GM21360 (cell line): ENCODE measurements at regions not wholly inside any gene's neighbourhood (a gene's known extent, or its start where the extent isn't known, plus 50 kb on each side); places are given as distances from the start of the nearest gene placed in this dataset.
"Not testable (repeated sequence)": the region's sequence is repeated elsewhere in the genome, so short reads cannot be mapped to it uniquely, and the experiment has no call there.

ENCODE experiments used
- ATAC-seq: cut with Tn5 transposase; IDR thresholded peaks from one replicate; pipeline ENCODE4 v1.9.1; 2021; ENCODE audit warnings: mild to moderate bottlenecking, moderate library complexity; ENCODE audit not compliant: unreplicated experiment

DNA sequence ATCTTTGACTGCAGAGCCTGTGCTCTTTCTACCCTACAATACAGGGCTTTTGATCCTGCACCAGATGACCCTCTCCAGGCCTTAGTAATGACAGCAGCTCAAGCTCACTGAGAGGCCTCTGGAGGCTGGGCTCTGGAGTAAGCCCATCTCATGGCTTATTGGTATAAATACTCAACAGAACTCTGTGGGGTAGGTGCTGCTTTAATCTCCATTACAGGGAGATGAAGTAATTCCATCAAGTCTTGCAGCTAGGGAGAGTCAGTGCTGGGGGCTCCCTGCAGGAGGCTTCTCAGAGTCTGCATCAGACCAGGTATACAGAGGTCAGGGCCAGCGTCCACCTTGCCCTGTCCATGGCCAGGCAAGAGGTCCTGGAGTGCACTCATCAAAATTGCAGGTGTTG is 89.2 kb upstream of the SLC6A11 start:
- no peak for ATAC-seq

DNA sequence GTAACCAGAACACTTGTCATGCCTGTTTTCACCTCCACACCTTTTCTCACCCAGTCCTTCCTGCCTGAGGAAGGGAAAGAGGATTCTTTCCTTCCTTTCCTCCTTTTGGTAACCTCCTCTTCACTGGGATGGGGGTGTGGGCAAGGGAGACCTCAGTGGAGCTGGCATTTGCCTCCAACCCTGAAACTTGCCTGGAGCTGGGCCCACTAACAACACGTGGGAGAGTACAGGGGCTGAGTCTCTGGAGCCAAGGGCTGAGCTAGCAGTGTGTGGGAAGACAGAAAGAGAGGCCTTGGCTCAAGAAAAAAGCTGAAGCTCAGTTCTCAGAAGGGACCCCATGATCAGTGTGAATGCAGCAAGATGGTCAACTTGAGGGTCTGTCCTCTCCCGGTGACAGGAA is 86.6 kb upstream of the SLC6A11 start:
- no peak for ATAC-seq

DNA sequence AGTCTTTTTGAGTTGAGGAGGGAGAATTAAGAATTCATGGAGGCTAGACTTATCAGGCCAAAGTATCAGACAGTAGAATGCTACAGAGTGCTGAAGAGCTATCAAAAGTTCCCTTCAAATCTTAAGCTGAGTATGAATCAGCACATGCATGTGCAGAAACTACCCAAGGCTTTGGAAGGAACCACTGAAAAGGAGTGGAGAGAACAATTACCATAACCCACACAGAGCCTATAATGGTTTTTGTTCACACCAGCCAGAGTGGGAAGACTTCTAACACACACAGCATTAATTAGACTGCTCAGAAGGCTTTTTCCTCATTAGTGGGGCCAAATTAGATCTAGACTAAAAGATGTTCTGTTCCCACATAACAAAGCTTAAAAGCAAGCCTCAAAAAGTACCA is 83.7 kb upstream of the SLC6A11 start:
- ATAC-seq, result no peak

DNA sequence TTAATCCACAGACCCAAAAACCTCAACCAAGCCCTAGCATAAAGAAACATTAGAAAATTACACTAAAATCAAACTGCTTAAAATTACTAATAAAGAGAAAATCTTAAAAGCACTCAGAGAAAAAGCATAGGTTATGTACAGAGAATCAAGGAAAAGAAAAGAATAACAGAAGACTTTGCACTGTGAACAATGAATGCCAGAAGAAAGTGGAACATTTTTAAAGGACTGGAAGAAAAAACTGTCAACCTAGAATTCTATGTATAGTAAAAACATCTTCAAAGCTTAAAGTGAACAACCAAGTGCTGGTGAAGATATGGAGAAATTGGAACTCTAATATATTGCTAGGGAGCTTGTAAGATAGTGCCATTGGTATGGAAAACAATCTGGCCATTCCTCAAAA is 82.7 kb upstream of the SLC6A11 start:
- ATAC-seq, result no peak

DNA sequence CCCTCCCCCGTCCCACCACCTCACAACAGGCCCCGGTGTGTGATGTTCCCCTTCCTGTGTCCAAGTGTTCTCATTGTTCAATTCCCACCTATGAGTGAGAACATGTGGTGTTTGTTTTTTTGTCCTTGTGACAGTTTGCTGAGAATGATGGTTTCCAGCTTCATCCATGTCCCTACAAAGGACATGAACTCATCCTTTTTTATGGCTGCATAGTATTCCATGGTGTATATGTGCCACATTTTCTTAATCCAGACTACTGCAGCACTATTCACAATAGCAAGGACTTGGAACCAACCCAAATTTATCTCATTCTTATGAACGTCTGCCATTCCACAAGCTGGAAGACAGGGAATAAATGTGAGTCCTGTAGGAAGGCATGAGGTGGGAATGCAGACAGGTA is 79.6 kb upstream of the SLC6A11 start:
- ATAC-seq, result not testable (repeated sequence)

DNA sequence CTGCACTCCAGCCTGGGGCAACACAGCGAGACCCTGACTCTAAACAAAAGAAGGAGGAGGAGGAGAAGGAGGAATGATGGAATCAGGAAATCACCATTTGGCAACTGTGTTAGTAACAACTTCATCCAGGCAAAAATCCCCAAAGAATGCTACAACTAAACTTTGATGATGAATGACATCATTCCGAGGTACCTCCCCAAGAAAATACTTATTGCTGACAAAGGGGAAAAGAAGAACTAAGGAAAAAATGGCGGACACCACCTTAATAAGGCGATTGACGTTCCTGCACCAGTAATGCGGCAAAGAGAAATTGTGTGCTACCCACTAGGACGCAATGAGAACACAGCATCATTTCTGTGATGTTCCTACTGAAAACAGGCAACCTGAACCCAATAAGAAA is 78.2 kb upstream of the SLC6A11 start:
- ATAC-seq, result no peak

DNA sequence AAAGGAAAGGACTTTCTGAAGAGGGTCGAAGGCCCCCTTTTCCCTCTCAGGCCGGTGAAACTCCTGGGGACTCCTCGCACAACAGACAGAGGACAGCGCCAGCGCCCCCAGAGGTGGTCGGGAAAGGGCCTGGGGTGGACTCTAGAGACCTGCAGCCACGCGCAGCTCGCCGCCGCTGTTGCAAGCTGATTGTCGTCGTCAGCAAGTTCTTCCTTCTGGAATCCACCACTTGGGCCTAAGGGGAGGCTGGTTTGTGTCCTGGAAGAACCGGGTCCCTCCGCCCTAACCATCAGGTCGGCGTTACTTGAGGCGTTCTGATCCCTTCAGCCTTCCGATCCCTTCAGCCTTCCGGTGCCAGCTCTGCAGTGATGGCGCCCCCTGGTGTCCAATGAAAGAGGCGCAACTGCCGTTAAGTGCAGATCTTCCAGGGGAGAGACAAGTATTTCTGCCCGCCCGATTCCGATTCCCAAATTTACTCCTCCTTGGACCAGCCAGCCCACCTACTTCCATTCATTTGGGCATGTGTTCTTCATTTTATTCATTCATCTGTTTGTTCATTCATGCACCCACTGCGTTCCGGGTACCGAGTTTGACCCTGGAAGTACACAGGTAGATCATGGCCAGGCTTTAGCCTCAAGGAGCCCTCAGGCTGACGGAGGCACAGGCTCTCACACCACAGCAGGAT is 77.2 kb upstream of the SLC6A11 start:
- ATAC-seq, result peak; percentile 52

DNA sequence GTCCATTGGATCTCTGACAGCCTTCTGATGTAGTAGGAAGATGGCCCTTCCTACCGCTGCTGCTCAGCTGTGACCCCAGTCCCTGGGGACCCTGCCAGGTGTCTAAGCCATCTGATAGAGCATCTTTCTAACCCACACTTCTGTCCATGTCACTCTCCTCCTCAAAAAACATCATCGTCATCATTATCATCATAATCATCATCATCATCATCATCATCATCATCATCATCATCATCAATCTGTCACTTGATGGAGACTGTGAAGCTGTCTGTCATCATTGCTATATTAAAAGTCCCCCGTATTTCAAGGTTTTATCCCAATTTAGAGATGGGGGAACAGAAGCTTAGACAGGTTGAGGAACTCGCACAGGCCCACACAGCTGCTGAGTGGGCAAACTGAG is 75.1 kb upstream of the SLC6A11 start:
- no peak for ATAC-seq

DNA sequence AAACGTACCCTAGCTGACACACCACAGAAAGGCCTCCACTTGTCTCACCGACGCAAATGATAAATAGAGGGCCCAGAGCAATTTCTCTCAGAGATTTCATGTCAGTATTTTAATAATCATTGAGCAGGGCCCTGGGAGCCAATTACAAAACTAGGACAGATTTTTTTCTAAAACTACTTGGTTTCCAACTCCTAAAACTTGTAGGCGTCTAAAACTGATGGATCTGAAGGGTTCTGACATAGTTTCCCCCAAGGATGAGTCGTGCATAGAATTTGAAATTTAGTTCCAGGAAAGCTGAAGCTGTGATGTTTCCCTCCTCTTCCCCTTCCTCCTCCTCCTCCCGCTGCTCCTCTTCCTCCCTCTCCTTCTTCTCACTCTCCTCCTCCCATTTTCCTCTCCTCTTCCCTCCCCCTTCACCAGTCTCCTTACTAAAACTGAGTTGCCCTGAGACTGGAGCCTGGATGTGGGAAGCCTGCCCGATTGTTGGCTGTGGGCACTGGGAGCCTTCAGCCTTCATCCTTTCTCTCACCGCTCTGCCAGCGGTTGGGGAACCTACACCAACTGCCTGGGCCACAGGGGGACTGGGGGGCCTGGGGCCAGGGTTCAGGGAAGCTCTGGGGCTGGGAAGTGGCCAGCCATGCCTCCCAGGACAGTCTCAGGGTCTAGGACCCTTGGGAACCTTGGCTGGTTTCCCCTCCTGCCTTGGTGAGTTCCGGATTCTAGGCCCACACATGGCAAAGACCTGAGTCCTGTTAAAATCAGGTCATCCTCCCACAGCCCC is 73.9 kb upstream of the SLC6A11 start:
- no peak for ATAC-seq

DNA sequence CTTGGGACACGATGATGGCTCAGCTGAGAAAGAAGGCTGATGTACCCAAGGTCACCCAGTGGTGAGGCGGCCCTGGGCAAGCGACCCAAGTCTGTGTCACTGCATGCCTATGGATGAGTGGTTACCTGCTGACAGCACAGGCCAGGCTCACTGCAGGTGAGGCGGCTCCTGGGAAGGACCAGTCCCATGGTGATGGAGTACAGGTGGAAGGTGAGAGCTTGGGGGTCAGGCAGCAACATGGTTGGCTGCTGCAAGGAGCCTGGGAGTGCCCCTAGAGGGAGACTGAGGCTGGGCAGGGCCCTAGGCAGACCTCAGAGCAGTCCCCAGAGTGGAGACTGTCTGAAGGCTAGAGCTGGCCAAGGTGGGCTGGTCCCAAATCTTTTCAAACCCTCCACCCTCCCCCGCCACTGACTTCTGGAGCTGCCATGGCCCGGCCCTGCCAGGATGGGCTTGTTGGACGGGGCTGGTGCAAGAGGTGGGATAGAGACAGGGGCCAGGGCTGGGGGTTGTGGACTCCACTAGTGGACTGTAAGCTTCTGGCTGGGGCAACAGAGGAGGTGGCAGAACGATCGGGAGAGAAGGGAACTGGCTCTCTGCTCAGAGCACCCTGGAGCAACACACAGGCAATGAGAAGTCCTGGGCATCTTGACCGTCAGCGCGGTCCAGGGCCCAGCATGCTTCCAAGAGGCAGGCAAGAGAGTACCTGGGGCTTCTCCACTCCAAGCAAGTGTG is 72.5 kb upstream of the SLC6A11 start:
- no peak for ATAC-seq

DNA sequence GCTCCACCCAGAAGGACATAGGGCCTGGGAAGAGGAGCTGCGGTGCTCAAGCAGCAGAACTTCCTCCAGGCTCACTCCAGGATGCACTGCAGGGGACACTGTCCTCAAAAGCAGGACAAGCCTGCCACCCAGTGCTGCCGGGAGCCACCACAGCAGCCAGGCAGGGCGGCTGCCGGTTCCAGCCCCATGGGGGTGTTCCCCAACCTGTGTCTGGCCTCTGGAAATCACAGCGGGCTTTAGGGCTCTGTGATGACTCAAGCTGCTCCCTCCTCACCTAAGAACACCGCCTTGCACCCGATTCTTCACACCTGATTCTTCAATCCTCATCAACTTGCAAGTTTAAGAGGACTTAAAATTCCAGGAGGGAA is 71.9 kb upstream of the SLC6A11 start:
- ATAC-seq, result no peak

DNA sequence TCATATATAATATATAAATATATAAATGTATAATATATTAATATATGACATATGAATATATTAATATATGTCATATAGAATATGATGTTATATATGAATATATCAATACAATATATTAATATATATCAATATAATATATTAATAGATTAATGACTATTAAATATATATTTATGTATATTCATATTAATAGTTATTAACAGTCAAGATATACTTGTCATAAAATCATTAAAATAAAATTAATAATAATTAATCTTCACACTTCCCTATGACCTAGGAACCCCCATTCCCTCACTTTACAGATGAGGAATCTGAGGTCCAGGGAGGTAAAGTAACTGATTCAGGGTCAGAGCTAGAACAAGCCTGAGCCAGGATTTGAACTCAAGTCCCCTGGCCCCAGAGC is 70.6 kb upstream of the SLC6A11 start:
- ATAC-seq, result no peak

DNA sequence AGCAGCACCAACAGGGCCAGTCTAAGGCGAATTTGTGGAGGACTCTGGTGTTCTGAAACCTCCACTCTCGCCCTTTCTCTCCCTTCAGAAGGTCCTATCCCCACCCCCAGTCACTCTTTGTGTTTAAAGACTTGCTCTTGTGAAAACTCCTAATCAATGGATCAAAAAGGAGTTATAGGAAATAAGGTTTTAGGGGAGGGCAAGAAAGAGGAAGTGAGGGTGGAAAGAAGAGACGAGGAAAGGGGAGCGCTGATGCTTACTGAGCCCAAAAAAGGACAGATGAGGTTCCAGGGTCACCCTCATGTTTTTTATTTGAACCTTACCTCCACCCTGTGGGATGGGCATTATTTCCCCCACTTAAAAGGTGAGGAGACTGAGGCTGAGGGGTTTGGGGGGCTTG is 70.0 kb upstream of the SLC6A11 start:
- ATAC-seq, result no peak

DNA sequence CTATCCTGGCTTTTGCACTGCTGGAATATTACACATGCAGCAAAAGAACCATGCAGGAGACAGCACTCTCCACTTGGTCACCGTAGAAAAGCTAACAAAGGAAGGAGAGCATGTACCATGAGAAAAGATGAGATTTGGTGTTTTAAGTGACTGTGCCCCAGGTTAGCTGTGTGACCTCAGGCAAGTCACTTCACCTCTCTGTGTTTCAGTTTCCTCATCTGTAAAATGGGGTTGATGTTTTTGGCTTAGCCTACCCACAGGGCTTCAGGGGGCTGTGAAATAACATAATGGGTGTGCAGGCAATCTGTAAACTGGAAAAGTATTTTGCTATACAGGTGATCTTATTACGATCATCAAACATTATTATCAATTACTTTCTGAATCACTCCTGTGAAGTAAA is 69.3 kb upstream of the SLC6A11 start:
- no peak for ATAC-seq

DNA sequence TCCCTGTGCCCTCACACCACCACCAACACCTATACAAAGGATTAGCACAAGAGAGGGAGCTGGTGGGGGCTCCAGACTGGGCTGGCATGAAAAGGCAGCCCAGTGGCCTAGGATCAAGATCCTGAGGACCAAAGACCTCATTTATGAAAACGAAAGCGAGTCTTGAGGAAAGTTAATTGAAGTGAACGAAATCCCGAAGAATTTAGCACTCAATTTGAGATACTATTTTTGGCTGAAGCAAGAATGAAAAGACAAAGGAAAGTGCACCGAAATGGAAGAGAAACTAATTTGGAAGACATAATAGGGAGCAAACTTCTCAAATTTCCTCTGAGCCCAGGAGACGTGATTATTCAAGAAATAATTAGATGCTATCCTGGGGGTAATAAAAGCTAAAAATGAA is 68.7 kb upstream of the SLC6A11 start:
- ATAC-seq, result no peak

DNA sequence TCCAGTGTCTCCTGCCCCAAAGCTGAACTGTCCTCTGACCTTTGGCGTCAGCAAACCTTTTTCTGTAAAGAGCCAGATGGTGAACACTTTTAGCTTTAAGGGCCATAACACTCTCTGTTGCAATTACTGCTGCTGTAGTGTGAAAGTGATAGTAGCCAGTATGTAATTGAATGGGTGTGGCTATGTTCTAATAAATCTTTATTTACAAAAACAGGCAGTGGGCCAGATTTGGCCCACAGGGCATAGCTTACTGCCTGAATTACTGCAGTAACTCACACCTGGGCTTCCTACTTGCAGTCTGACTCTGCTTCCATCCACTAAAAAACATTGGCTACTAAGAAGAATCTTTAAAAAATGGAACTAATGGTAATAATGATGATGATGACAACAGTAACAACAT is 68.0 kb upstream of the SLC6A11 start:
- no peak for ATAC-seq

DNA sequence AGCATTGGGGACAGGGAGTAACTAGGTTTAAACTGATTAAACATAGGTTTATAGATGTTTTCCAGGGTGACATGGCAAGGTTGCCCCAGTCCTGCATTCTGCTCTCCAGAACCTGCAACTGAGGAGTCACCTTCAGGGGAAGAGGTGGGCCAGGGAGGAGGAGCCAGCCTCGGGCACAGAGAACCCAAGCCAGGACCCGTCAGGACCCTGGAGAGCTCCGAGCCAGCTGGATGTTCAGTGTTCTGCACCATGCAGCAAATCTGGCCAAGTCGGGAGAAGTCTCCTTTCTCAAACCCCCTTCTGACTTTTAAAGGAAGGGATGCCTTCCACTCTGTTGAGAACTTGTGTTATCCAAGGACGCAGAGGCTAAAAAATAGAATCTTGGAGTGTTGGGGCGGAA is 62.1 kb upstream of the SLC6A11 start:
- ATAC-seq, result no peak

DNA sequence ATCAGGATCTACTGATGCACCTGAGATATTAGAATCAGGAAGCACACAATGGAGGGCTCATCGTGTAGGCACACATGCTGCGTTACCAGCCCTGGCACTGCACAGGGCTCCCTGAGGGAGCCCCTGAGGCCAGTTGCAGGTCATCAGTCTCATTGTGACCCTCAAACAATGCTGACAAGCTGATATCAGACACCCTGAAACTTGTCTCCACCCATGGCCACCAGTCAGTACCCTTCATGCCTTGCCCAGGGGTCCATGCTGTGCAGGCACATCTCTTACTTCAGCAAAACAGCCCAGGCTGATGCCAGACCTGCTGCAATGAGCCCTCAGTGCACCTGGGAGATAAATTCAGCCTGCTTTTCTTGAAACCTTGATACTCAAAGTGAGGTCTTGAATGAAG is 59.5 kb upstream of the SLC6A11 start:
- ATAC-seq, result no peak

DNA sequence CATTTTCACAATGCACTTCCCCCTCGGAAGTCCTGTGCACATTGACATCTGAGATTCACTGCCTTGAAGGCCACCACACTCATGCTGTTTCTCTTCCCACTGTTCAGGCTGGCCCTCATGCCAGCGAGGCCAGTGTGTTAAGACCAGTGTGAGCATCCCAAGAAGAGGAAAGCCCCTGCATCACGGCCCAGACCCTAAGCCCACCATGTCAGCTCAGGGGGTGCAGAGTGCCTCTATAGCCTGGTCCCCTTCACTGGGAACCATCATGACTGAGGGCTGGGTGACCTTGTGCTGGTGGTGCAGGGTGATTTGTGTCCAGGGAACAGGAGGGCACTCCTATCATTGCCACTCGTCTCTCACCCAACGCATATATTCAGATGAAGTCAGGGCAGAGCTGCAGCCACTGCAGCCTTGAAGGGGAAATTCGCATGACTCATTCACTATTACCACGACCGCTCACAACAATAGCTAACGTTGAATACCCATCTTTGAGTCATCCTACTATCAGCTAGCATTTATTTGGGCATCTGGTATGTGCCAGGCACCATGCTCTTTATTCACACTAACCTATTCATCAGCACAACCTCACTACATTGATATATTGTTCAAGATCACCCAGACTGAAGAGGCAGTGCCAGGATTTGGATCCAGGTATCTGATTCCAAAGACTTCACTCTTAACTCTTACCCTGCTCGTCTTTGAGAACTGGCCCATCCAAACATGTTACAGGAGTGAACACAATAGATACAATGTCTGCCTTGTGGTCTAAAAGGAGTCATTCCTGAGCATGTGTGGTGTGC is 58.8 kb upstream of the SLC6A11 start:
- no peak for ATAC-seq

DNA sequence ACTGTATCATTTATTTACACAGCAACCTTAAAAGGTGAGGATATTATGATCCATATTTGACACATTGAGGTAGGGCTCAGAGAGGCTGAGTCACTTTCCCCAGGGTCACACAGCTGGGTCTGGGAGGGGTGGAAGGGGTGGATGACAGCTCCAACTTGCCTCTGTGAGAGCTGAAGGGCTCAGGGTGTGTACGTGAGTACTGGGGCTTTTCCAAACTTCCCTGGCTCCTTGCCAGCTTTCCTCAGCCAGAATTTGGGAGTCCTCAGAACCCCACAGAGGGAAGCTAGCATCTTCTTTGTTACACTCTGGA is 58.3 kb upstream of the SLC6A11 start:
- ATAC-seq, result no peak

DNA sequence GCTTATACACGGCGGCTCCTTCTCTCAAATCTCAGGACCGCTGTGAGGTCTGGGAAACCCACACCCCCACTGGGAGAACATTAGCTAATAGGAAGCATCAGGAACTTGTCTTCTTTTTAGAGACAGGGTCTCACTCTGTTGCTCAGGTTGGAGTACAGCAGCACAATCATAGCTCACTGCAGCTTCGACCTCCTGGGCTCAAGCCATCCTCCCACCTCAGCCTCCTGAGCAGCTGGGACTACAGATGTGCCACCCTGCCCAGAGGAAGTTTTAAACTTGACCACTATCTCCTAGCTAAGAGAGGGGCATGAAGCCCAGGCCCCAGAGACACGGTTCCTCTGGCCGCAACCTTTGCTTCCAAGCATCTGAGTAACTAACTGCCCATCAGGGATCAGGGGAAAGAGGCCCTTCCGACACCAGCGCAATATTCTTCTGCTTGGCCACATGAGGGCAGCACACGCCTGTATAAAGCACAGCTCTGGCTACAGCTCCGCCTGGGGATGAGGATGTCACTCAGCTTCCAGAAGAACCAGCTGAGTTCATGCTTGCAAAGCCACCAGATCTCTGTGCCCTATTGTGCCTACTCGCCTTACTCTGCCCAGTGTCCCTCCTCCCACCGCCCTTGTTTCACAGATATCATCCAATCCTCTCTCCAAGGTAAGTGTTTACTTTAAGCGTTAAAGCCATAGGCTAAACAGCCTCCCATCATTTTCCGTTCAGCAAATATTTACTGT is 57.6 kb upstream of the SLC6A11 start:
- no peak for ATAC-seq
